Bronchial epithelial cell (primary cell): ENCODE measurements at regions not wholly inside any gene's neighbourhood (a gene's known extent, or its start where the extent isn't known, plus 50 kb on each side); places are given as distances from the start of the nearest gene placed in this dataset.

Experiments
- DNase-seq: peaks from one replicate; pipeline ENCODE4 v3.0.0-alpha.2; 2010; ENCODE audit warnings: low read depth
- FAIRE-seq: peaks from 2 replicates; lab custom pipeline; 2011; peaks lifted over from hg19 to GRCh38; lab: Jason Lieb, UNC
- H3K27me3 ChIP-seq: 2 replicates; pipeline ENCODE4 v1.5.1; 2011; ENCODE audit warnings: low read length; ENCODE audit not compliant: control insufficient read depth, insufficient read depth
- H3K36me3 ChIP-seq: 2 replicates; pipeline ENCODE4 v1.5.1; 2011; ENCODE audit warnings: low read length; ENCODE audit not compliant: control insufficient read depth, insufficient read depth
- H3K4me3 ChIP-seq: 2 replicates; pipeline ENCODE4 v1.5.1; 2011; ENCODE audit warnings: mild to moderate bottlenecking, low read depth, low read length, control low read depth
- CTCF ChIP-seq: IDR thresholded peaks from 2 replicates; pipeline ENCODE4 v1.5.1; 2011; ENCODE audit warnings: mild to moderate bottlenecking, moderate library complexity, low read length, control low read depth, inconsistent platforms; ENCODE audit not compliant: insufficient read depth, severe bottlenecking

- peak; percentile 22 for TF ChIP-seq CTCF
- no peak overlapping the region for H3K4me3 ChIP-seq
- H3K36me3 ChIP-seq: no peaks in the 10 kb centered on the region
- H3K27me3 ChIP-seq: no peaks in the 10 kb centered on the region
- peak; percentile 55 for FAIRE-seq
- peak; percentile 86 for DNase-seq
Observed at GRCh38 chr12:105561546-105562198, 231.2 kb downstream of the C12orf75 start.

GRCh38 chr12:105562199-105562971 is 231.9 kb downstream of the C12orf75 start:
- no peak for FAIRE-seq
- Histone ChIP-seq H3K27me3 (no peaks in the 10 kb centered on the region), H3K4me3 (peak overlapping the region; percentile 32), H3K36me3 (no peaks in the 10 kb centered on the region)
- TF ChIP-seq CTCF: no peak
- DNase-seq: peak; percentile 82

GRCh38 chr12:105567061-105567460 is 236.6 kb downstream of the C12orf75 start:
- DNase-seq (peak; percentile 62), FAIRE-seq (peak; percentile 62)
- H3K36me3 ChIP-seq: no peaks in the 10 kb centered on the region
- H3K27me3 ChIP-seq: no peaks in the 10 kb centered on the region
- TF ChIP-seq CTCF: no peak
- no peak overlapping the region for H3K4me3 ChIP-seq

- no peaks in the 10 kb centered on the region for H3K36me3 ChIP-seq
- DNase-seq (no peak), FAIRE-seq (no peak)
- no peak for TF ChIP-seq CTCF
- H3K27me3 ChIP-seq: no peaks in the 10 kb centered on the region
- no peak overlapping the region for H3K4me3 ChIP-seq
Observed at GRCh38 chr12:105569886-105570285, 239.4 kb downstream of the C12orf75 start.

GRCh38 chr12:105570944-105571343 is 240.5 kb downstream of the C12orf75 start:
- Histone ChIP-seq H3K27me3 (no peaks in the 10 kb centered on the region), H3K36me3 (no peaks in the 10 kb centered on the region), H3K4me3 (no peak overlapping the region)
- FAIRE-seq (no peak), DNase-seq (no peak)
- no peak for TF ChIP-seq CTCF
